ENCODE measurements at regions not wholly inside any gene's neighbourhood (a gene's known extent, or its start where the extent isn't known, plus 50 kb on each side); places are given as distances from the start of the nearest gene placed in this dataset.
A peak's percentile ranks its signal among the peaks of the same experiment; 100 is the strongest.
"Not testable (repeated sequence)": the region's sequence is repeated elsewhere in the genome, so short reads cannot be mapped to it uniquely, and the experiment has no call there.

DNA sequence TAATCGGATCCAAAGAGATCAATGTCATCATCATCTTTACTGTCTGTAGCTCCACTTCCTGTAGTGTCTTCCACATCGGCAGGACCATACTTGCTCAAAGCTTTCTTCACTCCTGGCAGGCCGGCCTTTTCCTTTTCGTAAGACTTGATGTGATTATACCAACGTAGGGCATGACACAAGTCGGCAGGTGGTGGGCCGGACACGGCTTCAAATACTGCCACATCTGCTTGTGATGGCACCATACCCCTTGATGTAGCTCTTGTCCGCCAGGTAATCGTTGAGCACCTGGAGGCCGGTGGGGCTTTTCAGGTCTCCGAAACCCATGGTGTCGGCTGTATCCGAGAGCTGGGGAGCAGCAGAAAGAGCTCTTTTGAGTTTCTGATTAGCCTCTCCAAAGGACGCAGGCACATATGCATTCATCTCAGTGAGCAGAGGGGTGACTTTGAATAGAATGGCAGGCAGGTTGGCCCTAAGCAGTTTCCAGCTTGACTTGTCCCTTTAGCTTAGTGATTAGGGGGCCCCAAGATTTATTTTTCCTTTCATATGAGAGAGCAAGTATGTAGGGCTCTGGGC is 106.0 kb upstream of the PODXL start:
- DNase-seq, result not testable (repeated sequence)

GRCh38 chr7:131657881-131658280 is 101.5 kb upstream of the PODXL start:
- DNase-seq, result no peak

GRCh38 chr7:131656980-131657723 is 100.7 kb upstream of the PODXL start:
- DNase-seq, result no peak

DNA sequence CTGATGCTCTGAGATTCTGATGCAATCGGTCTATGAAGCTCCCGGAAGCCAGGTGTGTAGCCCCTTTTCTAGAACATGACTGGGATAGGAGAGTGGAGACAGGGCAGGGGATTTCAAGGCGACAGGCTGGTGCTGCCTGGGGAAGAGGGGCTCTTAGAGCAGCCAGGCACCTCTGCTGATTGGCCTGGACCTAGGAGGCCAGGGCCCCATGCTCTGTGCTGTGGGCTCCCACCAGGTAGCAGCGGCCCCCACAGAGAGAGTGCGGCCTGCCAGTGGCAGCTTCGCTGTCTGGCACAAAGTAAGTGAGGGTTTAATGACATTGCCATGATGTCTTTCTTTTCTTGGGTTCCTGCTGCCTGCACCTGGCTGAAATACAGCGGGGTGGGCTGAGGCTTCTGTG is 99.4 kb upstream of the PODXL start:
- DNase-seq, result no peak

- DNase-seq, result no peak
Measured at GRCh38 chr7:131655447-131655846, 99.0 kb upstream of the PODXL start.

DNA sequence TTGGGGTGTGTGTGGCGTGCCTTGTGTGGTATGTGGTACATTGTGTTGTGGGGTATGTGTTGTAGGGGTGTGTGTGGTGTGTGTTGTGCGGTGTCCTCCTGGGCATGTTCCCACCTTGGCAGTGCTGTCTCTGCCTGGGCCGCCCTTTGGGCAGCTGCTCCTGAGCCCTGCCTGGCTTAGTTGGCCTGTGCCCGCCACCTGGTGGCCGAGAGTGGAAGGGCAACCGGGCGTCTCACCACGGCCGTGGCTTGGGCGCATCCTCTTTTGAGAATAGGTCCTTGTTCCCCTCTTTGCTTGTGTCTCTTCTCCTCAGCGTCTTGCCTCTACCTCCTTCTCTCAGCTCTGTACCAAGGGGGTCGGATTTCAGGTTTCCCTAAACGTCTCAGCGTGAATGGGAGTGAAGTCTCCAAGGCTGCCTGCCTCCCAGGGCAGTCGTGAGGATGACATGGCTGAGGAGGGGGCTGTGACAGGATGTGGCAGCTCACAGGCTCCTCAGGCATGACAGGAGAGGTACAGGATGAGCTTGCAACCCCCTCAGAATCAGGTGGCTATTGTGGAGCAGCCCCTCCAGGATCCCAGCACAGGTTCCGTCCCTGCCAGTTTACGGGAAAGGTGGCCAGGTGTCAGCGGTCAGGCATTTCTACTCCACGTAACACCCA is 98.4 kb upstream of the PODXL start:
- DNase-seq, result peak; percentile 65

DNA sequence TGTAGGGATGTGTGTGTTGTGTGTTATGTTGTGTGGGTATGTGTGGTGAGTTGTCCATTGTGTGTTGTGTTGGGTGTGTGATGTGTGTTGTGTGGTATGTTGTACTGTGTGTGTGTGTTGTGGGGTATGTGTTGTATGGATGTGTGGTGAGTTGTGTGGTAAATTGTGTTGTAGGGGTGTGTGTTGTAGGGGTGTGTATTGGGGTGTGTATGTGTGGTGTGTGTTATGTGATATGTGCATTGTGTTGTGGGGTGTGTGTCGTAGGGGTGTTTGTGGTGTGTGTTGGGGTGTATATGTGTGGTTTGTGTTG is 97.8 kb upstream of the PODXL start:
- no peak for DNase-seq

GRCh38 chr7:131653418-131654248 is 97.2 kb upstream of the PODXL start:
- DNase-seq, result no peak

DNA sequence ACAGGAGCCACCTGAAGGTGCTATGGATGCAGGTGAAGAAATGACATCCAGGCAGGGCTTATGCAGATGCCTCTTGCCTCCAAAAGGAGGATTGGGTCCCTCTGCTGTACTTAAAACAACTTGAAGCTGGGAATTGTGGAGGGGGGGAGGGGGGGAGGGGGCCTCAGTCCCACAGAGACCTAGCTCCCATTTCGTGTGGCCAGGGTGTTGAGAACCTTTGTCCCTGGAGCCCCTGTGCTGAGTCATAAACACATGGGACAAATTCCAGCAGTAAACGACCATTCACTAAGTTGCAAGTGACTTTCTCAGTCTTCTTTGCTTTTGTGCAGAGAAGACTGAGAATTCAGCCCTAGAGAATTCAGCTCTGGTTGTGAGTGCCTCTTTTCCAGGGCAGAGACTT is 96.5 kb upstream of the PODXL start:
- DNase-seq, result no peak

DNA sequence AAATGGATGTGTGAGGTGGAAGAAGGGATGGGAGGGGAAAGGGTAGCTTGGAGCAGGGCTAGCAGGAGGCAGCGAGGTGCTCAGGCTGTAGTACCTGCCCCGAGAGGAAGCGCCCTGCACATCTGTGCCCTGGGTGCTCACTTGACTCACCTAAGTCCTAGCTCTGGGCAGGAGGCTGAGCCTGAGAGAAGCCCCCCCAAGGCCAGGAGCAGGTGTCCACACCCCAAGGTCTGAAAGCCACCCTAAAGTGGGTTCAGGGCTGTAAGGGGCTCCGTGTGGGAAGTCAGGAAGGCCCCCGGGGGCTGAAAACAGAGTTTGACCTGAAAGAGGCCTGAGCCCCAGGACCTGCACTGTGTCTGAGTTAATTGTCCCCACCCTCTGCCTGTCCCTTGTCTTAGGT is 95.8 kb upstream of the PODXL start:
- DNase-seq, result no peak

DNA sequence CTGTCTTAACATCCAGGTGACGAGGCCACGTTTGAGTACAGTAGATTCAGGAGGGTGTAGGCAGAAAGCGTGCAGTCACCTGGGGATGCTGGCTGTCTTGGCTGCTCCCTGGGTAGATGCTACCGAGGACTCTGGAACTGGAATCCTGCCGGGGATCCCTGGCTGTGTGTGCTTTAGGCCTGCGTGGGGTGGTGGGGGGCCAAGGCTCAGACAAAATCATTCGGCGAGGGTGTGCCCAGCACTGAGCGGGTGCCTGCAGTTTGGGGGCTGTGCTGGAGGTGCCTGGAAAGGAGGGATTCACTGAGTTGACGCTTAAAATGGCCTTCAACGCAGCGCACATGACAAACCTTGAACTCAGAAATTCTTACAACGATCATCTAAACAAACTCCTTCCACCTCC is 93.5 kb upstream of the PODXL start:
- DNase-seq, result no peak

GRCh38 chr7:131649003-131649541 is 92.6 kb upstream of the PODXL start:
- DNase-seq, result no peak

DNA sequence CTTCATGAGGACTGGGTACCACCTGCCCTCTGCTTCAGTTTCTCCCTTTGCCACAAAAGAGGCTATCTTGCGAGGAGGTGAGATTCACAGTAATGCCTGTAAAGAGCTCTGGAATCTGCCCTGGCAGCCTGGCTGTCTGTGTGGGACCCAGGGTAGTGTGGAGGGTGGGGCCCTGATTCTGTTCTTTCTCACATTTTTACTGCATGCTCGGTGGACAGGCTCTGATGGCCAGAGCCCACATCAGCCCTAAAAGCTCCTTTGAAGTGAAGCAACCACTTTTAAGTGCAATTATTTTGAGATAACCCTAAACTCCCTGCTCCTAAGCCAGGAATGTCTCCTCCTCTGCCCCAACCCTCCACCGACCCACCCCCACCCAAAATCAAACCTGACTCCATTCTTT is 92.1 kb upstream of the PODXL start:
- DNase-seq, result no peak

DNA sequence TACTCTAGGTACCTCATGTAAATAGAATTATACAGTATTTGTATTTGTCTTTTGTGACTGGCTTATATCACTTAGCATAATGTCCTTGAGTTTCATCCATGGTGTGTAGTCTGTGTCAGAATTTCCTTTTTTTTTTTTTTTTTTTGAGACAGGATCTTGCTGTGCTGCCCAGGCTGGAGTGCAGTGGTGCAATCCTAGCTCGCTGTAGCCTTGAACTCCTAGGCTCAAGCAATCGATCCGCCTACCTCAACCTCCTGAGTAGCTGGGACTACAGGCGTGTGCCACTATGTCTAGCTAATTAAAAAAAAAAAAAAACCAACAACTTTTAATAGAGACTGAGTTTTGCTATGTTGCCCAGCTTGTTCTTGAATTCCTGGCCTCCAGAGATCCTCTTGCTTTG is 89.8 kb upstream of the PODXL start:
- DNase-seq, result no peak

GRCh38 chr7:131642429-131642828 is 86.0 kb upstream of the PODXL start:
- DNase-seq, result no peak

DNA sequence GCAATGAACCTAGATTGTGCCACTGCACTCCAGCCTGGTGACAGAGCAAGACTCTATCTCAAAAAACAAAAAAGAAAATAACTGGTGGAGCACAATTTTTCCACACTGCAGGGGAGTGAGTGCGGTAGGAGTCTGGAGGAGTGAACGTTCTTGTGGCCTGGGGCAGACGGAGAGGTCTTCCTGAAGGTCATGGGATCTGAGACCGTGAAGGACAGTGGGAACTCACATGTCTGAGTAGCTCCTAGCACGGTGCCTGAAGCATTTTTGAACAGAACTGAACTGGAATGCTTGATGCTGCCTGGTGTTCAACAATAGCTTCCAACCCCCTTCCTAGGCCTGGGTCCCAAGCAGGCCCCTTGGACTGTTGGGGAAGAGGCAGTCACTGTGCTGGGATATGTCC is 84.3 kb upstream of the PODXL start:
- DNase-seq, result no peak

DNA sequence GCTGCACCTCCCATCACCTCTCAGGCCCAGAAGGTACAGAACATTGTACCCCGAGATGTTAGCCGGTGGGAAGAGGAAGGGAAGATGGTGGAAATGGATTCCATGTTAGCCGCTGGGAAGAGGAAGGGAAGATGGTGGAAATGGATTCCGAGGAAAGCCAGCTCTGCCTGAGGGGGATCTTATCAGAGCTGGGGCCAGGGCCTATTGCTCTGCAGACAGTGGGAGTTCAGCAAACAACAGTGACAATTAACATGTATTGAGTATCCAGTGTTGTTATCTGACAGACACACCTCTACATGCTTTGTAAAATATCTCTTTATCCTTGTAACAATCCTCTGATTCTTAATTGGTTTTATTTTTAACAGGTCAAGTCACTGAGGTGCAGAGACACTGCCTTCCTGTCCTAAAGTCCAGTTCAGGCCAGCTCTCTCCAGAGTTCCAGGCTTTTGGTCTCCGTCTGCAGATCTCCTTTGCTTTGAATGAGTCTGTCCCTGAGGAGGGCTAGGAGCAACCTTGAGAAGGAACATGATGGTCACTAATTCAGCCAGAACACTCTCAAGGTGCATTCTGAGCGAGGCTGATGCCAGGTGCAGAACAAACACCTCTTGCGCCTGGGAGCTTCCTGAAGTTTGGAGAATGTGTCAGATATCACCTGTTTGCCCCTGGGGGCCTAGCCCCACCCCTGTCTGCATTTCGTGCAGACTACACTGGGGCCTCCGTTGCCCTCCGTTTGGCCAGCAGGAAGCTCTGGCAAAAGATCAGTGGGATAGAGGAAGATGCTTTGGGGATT is 82.4 kb upstream of the PODXL start:
- no peak for DNase-seq

DNA sequence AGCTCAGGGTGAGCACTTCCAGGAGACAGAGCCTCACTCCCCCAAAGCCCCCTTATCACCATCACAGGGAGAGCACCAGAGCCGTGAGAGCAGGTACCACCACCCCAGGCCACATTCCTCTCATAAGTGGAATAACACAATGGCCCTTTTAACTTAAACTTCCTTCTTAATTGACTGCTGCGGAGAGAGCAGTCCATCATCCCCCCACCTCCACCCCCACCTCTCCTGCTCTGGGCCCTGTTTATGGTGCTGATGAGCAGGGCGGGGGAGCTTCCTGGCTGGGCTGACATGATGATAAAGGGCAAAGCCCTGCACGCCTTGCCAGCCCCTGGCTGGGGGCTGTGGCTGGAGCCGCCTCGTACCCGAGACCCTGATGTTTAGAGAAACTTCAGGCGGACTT is 81.4 kb upstream of the PODXL start:
- DNase-seq, result no peak

- no peak for DNase-seq
Measured at GRCh38 chr7:131636092-131636491, 79.7 kb upstream of the PODXL start.

GRCh38 chr7:131634197-131634596 is 77.8 kb upstream of the PODXL start:
- not testable (repeated sequence) for DNase-seq

GRCh38 chr7:131633342-131633843 is 77.0 kb upstream of the PODXL start:
- DNase-seq, result peak; percentile 40

GRCh38 chr7:131630427-131630826 is 74.0 kb upstream of the PODXL start:
- no peak for DNase-seq
